SJSA1 (cell line): ENCODE measurements at regions not wholly inside any gene's neighbourhood (a gene's known extent, or its start where the extent isn't known, plus 50 kb on each side); places are given as distances from the start of the nearest gene placed in this dataset.

Experiments
- DNase-seq, 2 experiments: peaks; one replicate each; pipeline ENCODE4 v3.0.0-alpha.2; 2015 to 2020; ENCODE audit warnings: low spot score in 2 of 2, low read depth in 1 of 2
- H3K27ac ChIP-seq: fragments of 250-450 bp; sonication (Bioruptor Pico); 2 replicates; pipeline ENCODE4 v1.5.1; 2020; ENCODE audit warnings: mild to moderate bottlenecking, moderate library complexity
- H3K27me3 ChIP-seq: fragments of 250-450 bp; sonication (Bioruptor Pico); replicated peaks from 2 replicates; pipeline ENCODE4 v1.5.1; 2020; ENCODE audit warnings: mild to moderate bottlenecking, moderate library complexity
- H3K36me3 ChIP-seq: fragments of 250-450 bp; sonication (Bioruptor Pico); 2 replicates; pipeline ENCODE4 v1.5.1; 2020; ENCODE audit warnings: mild to moderate bottlenecking
- H3K4me1 ChIP-seq: fragments of 250-450 bp; sonication (Bioruptor Pico); replicated peaks from 2 replicates; pipeline ENCODE4 v1.6.1; 2021; ENCODE audit warnings: mild to moderate bottlenecking
- H3K4me3 ChIP-seq: fragments of 250-450 bp; sonication (Bioruptor Pico); 2 replicates; pipeline ENCODE4 v1.5.1; 2020; ENCODE audit warnings: mild to moderate bottlenecking
- H3K9me3 ChIP-seq: fragments of 250-450 bp; sonication (Bioruptor Pico); replicated peaks from 2 replicates; pipeline ENCODE4 v1.5.1; 2020; ENCODE audit warnings: mild to moderate bottlenecking

DNA sequence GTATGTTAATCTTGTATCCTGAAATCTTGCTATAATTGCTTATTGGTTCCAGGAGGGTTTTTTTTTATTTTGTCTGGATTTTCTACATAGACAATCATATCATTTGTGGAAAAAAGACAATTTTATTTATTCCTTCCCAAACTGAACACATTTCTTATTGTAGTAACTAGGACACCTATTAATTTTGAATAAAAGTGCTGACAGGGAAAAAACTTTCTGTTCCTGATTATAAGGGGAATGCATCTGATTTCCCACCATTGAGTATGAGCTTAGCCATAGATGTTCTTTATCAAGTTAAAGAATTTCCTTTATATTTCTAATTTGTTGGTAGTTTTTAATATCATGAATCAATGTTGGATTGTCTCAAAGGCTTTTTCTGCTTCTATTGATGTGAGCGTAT is 460.7 kb upstream of the CNTN3 start:
- H3K36me3 ChIP-seq, result no peaks in the 10 kb centered on the region
- no peak for DNase-seq
- H3K4me1 ChIP-seq, result no peaks in the 10 kb centered on the region
- H3K27me3 ChIP-seq, result no peaks in the 10 kb centered on the region
- no peaks in the 10 kb centered on the region for H3K9me3 ChIP-seq
- no peak overlapping the region for H3K4me3 ChIP-seq
- no peak overlapping the region for H3K27ac ChIP-seq

DNA sequence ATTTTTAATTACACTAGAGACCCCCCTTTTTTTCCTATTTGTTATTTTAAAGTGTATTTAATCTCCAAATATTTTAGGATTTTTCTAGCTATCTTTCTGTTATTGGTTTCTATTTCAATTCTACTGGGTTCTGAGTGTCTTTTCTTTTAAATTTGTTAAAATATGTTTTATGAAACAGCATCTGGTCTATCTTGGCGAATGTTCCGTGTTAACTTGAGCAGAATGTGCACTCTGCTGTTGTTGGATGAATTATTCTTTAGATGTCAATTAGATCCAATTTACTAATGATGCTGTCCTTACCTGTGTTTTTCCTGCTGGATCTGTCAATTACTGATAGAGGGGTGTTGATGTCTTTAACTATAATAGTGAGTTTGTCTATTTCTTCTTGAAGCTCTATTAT is 462.0 kb upstream of the CNTN3 start:
- no peak for DNase-seq
- Histone ChIP-seq H3K4me1 (no peaks in the 10 kb centered on the region), H3K4me3 (no peak overlapping the region), H3K27ac (no peak overlapping the region), H3K27me3 (no peaks in the 10 kb centered on the region), H3K36me3 (no peaks in the 10 kb centered on the region), H3K9me3 (no peaks in the 10 kb centered on the region)

DNA sequence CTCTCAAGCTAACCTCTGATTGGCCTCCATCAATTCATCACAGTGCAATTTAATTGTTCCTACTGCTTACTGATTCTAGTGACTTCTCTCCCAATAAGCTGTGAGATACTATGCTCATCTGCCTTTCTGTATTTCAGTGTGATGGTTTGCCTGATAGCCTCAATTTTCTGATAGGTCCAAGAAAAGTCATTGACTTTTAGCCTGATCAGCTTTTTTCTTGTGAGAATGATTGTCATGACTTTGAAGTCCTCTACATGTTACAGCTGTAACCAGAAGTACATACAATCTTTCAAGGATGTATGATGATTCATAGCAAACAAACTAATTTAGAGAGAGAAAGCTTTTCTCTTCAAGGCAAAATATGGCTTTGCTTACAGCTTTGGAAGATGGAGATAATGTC is 463.8 kb upstream of the CNTN3 start:
- Histone ChIP-seq H3K4me3 (no peak overlapping the region), H3K27ac (no peak overlapping the region), H3K36me3 (no peaks in the 10 kb centered on the region), H3K27me3 (no peaks in the 10 kb centered on the region), H3K9me3 (no peaks in the 10 kb centered on the region), H3K4me1 (no peaks in the 10 kb centered on the region)
- DNase-seq, result no peak

DNA sequence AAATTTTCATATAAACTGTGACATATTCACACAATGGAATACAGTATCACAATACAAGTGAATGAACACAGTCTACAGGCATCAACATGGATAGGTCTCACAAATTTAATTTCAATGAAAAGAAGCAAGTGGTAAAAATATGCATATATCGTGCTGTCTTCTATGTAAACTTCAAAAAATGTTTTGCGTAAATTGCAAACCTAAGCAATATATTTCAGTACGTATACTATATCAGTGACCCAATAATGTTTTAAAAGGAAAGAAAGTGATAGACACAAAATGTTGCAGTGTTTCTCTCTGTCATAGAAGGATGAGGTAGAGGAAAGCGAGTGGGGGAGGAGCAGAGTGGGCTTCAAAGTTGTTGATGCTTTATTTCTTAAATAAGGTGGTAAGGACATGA is 468.4 kb upstream of the CNTN3 start:
- Histone ChIP-seq H3K36me3 (no peaks in the 10 kb centered on the region), H3K27me3 (no peaks in the 10 kb centered on the region), H3K4me1 (no peaks in the 10 kb centered on the region), H3K27ac (no peak overlapping the region), H3K4me3 (no peak overlapping the region), H3K9me3 (no peaks in the 10 kb centered on the region)
- no peak for DNase-seq

DNA sequence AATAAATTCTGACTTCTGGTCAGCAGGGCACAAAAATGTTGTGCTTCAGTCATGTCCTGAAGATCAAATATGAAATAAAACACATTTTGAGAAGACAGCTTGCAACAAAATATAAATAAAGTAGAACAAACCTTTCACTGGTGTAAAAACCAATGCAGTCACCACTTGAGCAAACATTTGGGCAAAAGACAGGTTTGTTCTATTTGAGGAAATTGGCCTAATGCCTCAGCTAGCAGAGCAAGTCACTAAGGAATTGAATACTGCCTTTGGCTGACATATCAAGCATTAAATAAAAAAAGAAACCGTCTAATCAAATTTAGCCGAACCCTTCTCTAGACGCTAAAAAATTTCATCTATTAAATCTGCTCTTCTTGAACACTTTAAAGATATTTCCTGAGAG is 475.4 kb upstream of the CNTN3 start:
- H3K27me3 ChIP-seq, result no peaks in the 10 kb centered on the region
- H3K36me3 ChIP-seq, result no peaks in the 10 kb centered on the region
- H3K4me3 ChIP-seq, result no peak overlapping the region
- no peaks in the 10 kb centered on the region for H3K9me3 ChIP-seq
- no peaks in the 10 kb centered on the region for H3K4me1 ChIP-seq
- DNase-seq, result no peak
- no peak overlapping the region for H3K27ac ChIP-seq

DNA sequence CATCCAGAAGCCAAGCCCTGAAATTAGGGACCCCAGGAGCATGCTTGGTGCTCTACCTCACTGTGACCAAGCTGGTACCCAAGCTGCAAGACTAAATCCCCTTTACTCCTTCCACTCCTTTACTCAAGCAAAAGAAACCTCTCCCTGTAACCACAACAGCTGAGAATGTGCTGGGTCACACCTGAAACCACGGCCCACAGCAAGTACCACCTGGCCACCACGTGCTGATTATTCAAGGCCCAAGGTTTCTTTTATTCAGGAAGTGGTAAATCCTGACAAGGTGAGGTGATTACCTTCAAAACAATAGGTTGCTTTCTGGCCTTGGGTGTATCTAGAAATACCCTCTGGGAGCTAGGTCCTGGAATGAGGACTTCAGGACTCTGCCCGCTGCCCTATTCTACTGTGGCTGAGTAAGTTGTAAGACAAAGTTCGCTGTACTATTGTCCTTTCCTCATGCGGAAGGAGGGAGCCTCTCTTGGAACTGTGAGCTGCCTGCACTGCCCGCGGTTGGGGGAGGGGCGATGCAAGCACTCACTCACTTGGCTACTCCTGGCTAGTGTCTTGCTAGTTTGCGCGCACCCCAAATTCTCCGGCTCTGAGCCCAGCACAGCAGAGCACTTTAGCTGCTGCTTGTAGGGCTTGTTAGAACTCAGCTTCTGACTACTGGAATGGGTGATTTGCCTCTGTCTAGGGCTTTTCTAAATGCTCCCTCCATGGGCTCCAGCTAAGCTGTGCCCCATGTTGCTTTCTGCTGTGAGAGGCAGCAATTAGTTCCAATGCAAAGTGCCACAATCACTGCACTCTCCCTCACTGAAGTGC is 487.1 kb upstream of the CNTN3 start:
- H3K27ac ChIP-seq, result no peak overlapping the region
- no peak for DNase-seq
- H3K4me1 ChIP-seq, result no peaks in the 10 kb centered on the region
- no peaks in the 10 kb centered on the region; the same call in 1 of the 2 replicates for H3K9me3 ChIP-seq
- no peaks in the 10 kb centered on the region for H3K36me3 ChIP-seq
- no peaks in the 10 kb centered on the region for H3K27me3 ChIP-seq
- H3K4me3 ChIP-seq, result no peak overlapping the region

DNA sequence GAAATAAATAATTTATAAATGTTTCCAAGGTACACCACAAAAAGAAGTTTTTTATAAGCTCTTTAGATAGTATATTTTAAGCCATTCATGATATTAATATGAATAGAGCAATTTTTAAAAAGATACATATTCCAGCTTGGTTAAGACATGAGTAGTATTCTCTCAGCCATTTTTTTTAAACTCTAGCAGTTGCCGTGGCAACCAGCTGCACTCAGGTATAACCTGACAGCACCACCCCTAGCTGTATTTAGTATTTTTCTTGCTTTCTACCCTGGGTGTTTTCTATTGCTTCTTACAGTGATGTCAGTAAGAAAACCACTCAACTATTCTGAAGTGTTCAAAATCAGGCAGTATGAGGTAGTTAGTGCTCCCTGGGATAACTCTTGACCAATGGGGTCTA is 496.3 kb upstream of the CNTN3 start:
- DNase-seq, result no peak
- no peaks in the 10 kb centered on the region for H3K27me3 ChIP-seq
- H3K4me1 ChIP-seq, result no peaks in the 10 kb centered on the region
- H3K4me3 ChIP-seq, result no peak overlapping the region
- H3K27ac ChIP-seq, result no peak overlapping the region
- no peaks in the 10 kb centered on the region for H3K36me3 ChIP-seq
- no peaks in the 10 kb centered on the region for H3K9me3 ChIP-seq

DNA sequence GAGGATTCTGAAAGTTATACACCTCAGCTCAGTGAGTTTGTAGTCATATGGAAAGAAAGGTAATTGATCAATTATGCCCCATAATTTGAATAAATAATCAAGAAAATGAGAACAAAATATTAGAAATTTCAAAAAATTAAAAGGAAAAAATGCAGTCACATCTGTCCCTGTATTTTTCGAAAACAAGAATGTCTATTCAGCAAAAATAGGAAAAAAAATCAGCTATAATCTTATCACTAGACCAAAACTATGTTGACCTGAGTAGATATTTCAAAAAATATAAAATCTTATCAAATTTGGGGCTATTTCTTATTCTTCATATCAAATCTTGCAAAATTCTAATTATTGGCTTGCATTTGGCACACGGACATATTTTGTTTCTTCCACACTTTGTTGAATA is 501.2 kb upstream of the CNTN3 start:
- H3K4me3 ChIP-seq, result no peak overlapping the region
- no peak overlapping the region for H3K27ac ChIP-seq
- DNase-seq, result no peak
- no peaks in the 10 kb centered on the region for H3K36me3 ChIP-seq
- no peaks in the 10 kb centered on the region for H3K27me3 ChIP-seq
- no peaks in the 10 kb centered on the region for H3K9me3 ChIP-seq
- no peaks in the 10 kb centered on the region for H3K4me1 ChIP-seq

DNA sequence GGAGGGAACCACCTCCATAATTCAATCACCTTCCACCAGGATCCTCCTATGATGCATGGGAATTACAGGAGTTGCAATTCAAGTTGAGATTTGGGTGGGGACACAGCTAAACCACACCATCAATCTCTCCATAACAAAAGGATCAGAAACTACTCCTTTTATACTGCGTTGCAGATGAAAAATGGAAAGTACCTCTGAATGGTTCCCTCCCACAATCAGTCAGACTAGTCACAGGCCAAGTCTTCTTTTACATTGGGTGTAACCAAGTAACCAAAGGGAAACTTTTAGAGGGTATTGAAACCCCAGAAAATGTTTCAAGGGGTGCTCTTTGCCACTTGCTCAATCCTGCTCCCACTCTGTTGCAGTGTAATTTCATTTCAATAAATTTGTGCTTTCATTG is 504.3 kb upstream of the CNTN3 start:
- Histone ChIP-seq H3K4me1 (no peaks in the 10 kb centered on the region), H3K4me3 (no peak overlapping the region), H3K9me3 (no peaks in the 10 kb centered on the region), H3K36me3 (no peaks in the 10 kb centered on the region), H3K27me3 (no peaks in the 10 kb centered on the region), H3K27ac (no peak overlapping the region)
- DNase-seq, result no peak

DNA sequence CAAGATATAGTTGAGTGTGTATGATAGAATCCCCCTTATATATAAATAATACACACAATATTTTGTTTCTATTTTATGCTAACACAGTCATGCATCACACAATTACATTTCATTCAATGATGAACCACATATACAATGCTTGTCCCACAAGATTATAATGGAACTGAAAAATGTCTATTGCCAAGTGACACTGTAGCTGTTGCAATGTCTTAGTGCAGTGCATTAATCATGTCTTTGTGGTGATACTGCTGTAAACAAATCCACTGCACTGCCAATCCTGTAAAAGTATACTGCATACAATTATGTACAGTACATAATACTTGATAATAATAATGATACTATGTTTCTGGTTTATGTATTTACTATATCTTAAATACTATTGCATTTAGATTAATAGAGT is 512.1 kb upstream of the CNTN3 start:
- Histone ChIP-seq H3K9me3 (no peaks in the 10 kb centered on the region), H3K27ac (no peak overlapping the region), H3K4me1 (no peaks in the 10 kb centered on the region), H3K4me3 (no peak overlapping the region), H3K36me3 (no peaks in the 10 kb centered on the region), H3K27me3 (no peaks in the 10 kb centered on the region)
- no peak for DNase-seq

DNA sequence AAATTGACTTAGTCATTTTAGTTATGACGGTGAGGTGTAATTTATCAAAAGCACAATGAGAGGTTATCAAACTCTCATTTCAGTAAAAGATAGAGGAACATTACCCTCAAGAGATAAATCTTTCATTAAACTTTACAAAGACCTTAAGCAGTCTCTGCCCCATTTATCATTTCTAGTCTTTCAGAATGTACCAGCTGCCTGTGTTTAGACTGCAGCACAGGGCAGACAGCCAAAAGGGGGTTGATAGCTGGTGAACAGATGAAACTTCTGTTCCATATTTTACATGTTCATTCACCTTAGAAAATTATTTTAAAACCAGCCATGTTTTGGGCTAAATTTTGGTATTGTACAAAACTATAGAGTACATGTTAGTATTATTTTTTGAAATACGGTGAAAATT is 514.6 kb upstream of the CNTN3 start:
- no peaks in the 10 kb centered on the region for H3K36me3 ChIP-seq
- no peak overlapping the region for H3K4me3 ChIP-seq
- no peaks in the 10 kb centered on the region for H3K27me3 ChIP-seq
- no peak overlapping the region for H3K27ac ChIP-seq
- no peaks in the 10 kb centered on the region for H3K4me1 ChIP-seq
- DNase-seq, result no peak
- no peaks in the 10 kb centered on the region for H3K9me3 ChIP-seq

DNA sequence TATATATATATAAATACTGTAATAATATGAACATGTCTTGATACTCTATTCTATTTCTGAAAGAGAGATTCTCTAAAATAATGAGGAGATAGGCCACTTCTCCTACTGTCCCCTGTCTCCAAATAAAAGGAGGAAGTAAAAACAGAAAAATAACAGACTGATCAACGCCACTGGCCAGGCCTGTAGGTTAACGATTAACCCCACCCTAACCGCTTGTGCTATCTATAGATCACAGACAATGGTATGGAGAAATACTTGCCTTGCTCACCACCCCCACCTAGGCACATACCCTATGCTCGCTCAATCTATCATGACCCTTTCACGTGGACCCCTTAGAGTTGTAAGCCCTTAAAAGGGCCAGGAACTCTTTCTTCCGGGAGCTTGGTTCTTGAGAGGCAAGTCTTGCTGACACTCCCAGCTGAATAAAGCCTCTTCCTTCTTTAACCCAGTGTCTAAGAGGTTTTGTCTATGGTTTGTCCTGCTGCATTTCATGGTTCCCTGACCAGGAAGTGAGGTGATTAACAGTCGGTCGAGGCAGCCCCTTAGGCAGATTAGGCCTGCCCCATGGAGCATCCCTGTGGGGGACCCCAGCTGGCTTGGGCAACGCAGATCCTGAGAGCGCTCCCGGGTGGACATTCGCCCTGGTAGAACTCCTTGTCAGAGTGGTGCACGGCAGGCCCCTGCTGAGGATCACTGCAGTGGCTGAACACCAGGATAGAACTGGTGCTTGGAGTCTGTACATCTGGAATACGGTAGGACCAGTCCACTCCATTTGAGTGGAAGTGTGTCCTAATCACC is 521.8 kb upstream of the CNTN3 start:
- no peaks in the 10 kb centered on the region for H3K36me3 ChIP-seq
- no peaks in the 10 kb centered on the region for H3K9me3 ChIP-seq
- H3K4me1 ChIP-seq, result no peaks in the 10 kb centered on the region
- no peak overlapping the region for H3K4me3 ChIP-seq
- no peaks in the 10 kb centered on the region for H3K27me3 ChIP-seq
- DNase-seq, result no peak
- H3K27ac ChIP-seq, result no peak overlapping the region

DNA sequence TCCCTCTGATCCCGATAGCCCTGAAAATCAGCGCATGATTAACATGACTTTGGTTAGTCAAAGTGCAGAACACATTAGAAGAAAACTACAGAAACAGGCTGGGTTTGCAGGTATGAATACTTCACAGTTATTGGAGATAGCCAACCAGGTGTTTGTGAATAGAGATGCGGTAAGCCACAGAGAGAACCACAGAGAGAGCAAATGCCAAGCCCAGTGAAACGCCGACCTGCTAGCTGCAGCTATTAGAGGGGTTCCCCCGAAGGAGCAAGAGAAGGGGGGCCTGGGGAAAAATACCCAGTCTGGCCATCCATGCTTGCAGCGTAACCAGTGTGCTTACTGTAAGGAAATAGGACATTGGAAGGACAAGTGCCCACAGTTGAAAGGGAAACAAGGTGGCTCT is 523.9 kb upstream of the CNTN3 start:
- no peaks in the 10 kb centered on the region for H3K36me3 ChIP-seq
- no peak overlapping the region for H3K27ac ChIP-seq
- H3K4me1 ChIP-seq, result no peaks in the 10 kb centered on the region
- H3K27me3 ChIP-seq, result no peaks in the 10 kb centered on the region
- H3K9me3 ChIP-seq, result no peaks in the 10 kb centered on the region
- no peak for DNase-seq
- H3K4me3 ChIP-seq, result no peak overlapping the region

DNA sequence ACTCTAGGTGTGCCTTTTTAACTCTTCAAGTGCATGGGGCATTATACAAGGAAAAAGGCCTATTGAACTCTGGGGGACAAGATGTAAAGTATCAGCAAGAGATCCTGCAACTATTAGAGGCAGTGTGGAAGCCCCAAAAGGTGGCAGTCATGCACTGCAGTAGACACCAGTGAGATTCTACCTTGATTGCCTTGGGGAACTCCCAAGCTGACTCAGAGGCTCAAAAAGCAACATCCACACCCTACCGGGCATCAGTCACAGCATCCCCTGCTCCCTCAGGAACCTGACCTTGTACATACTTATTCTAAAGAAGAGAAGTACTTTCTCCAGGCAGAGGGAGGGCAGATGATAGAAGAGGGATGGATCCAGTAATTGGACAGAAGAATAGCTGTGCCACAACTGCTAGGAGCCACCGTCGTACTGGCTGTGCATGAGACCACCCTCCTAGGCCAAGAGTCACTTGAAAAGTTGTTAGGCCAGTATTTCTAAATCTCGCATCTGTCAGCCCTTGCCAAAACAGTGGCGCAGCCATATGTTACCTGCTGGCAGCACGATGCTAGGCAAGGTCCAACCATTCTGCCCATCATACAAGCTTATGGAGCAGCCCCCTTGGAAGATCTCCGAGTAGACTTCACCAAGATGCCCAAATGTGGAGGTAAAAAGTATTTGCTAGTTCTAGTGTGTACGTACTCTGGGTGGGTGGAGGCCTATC is 523.1 kb upstream of the FRG2C start:
- no peaks in the 10 kb centered on the region for H3K9me3 ChIP-seq
- H3K27ac ChIP-seq, result no peak overlapping the region
- no peaks in the 10 kb centered on the region for H3K27me3 ChIP-seq
- no peak overlapping the region for H3K4me3 ChIP-seq
- H3K36me3 ChIP-seq, result no peaks in the 10 kb centered on the region
- no peaks in the 10 kb centered on the region for H3K4me1 ChIP-seq
- DNase-seq, result no peak
